ENCODE measurements at regions not wholly inside any gene's neighbourhood (a gene's known extent, or its start where the extent isn't known, plus 50 kb on each side); places are given as distances from the start of the nearest gene placed in this dataset.
"Not testable (repeated sequence)": the region's sequence is repeated elsewhere in the genome, so short reads cannot be mapped to it uniquely, and the experiment has no call there.

GRCh38 chr21:25243808-25244207 lies 363.5 kb downstream of the MRPL39 start:
- no peaks in the 10 kb centered on the region for H3K27me3 Mint-ChIP-seq
- no peak overlapping the region for H3K4me3 Mint-ChIP-seq
- no peaks in the 10 kb centered on the region for H3K4me1 Mint-ChIP-seq (ENCODE audit: low read depth in 2 of 2)
- H3K27ac Mint-ChIP-seq, result no peak overlapping the region
- peaks cover 2% of the 10 kb centered on the region for H3K36me3 Mint-ChIP-seq
- H3K9me3 Mint-ChIP-seq, result peaks cover 20% of the 10 kb centered on the region
- DNase-seq (ENCODE audit: low spot score), result no peak
- no peak for ATAC-seq

- Mint-ChIP-seq H3K36me3 (peaks cover 8% of the 10 kb centered on the region), H3K4me3 (no peak overlapping the region), H3K27me3 (no peaks in the 10 kb centered on the region), H3K27ac (no peak overlapping the region), H3K9me3 (peaks cover 21% of the 10 kb centered on the region), H3K4me1 (ENCODE audit: low read depth in 2 of 2) (no peaks in the 10 kb centered on the region)
- ATAC-seq (no peak), DNase-seq (ENCODE audit: low spot score) (no peak)
Observed at GRCh38 chr21:25240974-25241373, 366.3 kb downstream of the MRPL39 start.

GRCh38 chr21:25234857-25235801 lies 372.2 kb downstream of the MRPL39 start:
- Mint-ChIP-seq H3K4me1 (ENCODE audit: low read depth in 2 of 2) (no peaks in the 10 kb centered on the region), H3K4me3 (no peak overlapping the region), H3K27ac (no peak overlapping the region), H3K36me3 (peaks cover 12% of the 10 kb centered on the region), H3K9me3 (peaks cover 24% of the 10 kb centered on the region), H3K27me3 (no peaks in the 10 kb centered on the region)
- ATAC-seq (no peak), DNase-seq (ENCODE audit: low spot score) (no peak)

GRCh38 chr21:25220954-25221353 lies 386.3 kb downstream of the MRPL39 start:
- Mint-ChIP-seq H3K27ac (no peak overlapping the region), H3K9me3 (peaks cover 20% of the 10 kb centered on the region), H3K4me3 (no peak overlapping the region), H3K27me3 (no peaks in the 10 kb centered on the region), H3K36me3 (peaks cover 11% of the 10 kb centered on the region), H3K4me1 (ENCODE audit: low read depth in 2 of 2) (no peaks in the 10 kb centered on the region)
- ATAC-seq (no peak), DNase-seq (ENCODE audit: low spot score) (no peak)

- Mint-ChIP-seq H3K27ac (no peak overlapping the region), H3K27me3 (no peaks in the 10 kb centered on the region), H3K4me1 (ENCODE audit: low read depth in 2 of 2) (no peaks in the 10 kb centered on the region), H3K9me3 (peaks cover 20% of the 10 kb centered on the region), H3K36me3 (peaks cover 11% of the 10 kb centered on the region), H3K4me3 (no peak overlapping the region)
- ATAC-seq (no peak), DNase-seq (ENCODE audit: low spot score) (no peak)
Observed at GRCh38 chr21:25220169-25220568, 387.1 kb downstream of the MRPL39 start.

GRCh38 chr21:25215698-25216384 lies 391.4 kb downstream of the MRPL39 start:
- H3K9me3 Mint-ChIP-seq, result peaks cover 15% of the 10 kb centered on the region
- ATAC-seq (no peak), DNase-seq (ENCODE audit: low spot score) (no peak)
- H3K27ac Mint-ChIP-seq, result no peak overlapping the region
- H3K36me3 Mint-ChIP-seq, result peaks cover 2% of the 10 kb centered on the region
- no peaks in the 10 kb centered on the region for H3K4me1 Mint-ChIP-seq (ENCODE audit: low read depth in 2 of 2)
- no peaks in the 10 kb centered on the region for H3K27me3 Mint-ChIP-seq
- no peak overlapping the region for H3K4me3 Mint-ChIP-seq

GRCh38 chr21:25214676-25215075 lies 392.6 kb downstream of the MRPL39 start:
- Mint-ChIP-seq H3K27ac (no peak overlapping the region), H3K4me3 (no peak overlapping the region), H3K9me3 (peaks cover 19% of the 10 kb centered on the region), H3K27me3 (no peaks in the 10 kb centered on the region), H3K4me1 (ENCODE audit: low read depth in 2 of 2) (no peaks in the 10 kb centered on the region), H3K36me3 (no peaks in the 10 kb centered on the region)
- DNase-seq (ENCODE audit: low spot score) (no peak), ATAC-seq (no peak)

- ATAC-seq (no peak), DNase-seq (ENCODE audit: low spot score) (no peak)
- Mint-ChIP-seq H3K36me3 (no peaks in the 10 kb centered on the region), H3K27ac (no peak overlapping the region), H3K4me1 (ENCODE audit: low read depth in 2 of 2) (no peaks in the 10 kb centered on the region), H3K27me3 (no peaks in the 10 kb centered on the region), H3K9me3 (peaks cover 22% of the 10 kb centered on the region), H3K4me3 (no peak overlapping the region)
Observed at GRCh38 chr21:25199944-25200343, 407.3 kb downstream of the MRPL39 start.

GRCh38 chr21:25191141-25191540 lies 416.1 kb downstream of the MRPL39 start:
- DNase-seq (ENCODE audit: low spot score) (no peak), ATAC-seq (no peak)
- Mint-ChIP-seq H3K36me3 (no peaks in the 10 kb centered on the region), H3K27me3 (no peaks in the 10 kb centered on the region), H3K4me3 (no peak overlapping the region), H3K9me3 (peaks cover 15% of the 10 kb centered on the region), H3K27ac (no peak overlapping the region), H3K4me1 (ENCODE audit: low read depth in 2 of 2) (no peaks in the 10 kb centered on the region)

GRCh38 chr21:25189497-25189896 lies 417.8 kb downstream of the MRPL39 start:
- Mint-ChIP-seq H3K27ac (no peak overlapping the region), H3K4me1 (ENCODE audit: low read depth in 2 of 2) (no peaks in the 10 kb centered on the region), H3K9me3 (peaks cover 12% of the 10 kb centered on the region), H3K4me3 (no peak overlapping the region), H3K27me3 (no peaks in the 10 kb centered on the region), H3K36me3 (no peaks in the 10 kb centered on the region)
- DNase-seq (ENCODE audit: low spot score) (no peak), ATAC-seq (no peak)

GRCh38 chr21:25188677-25189079 lies 418.6 kb downstream of the MRPL39 start:
- Mint-ChIP-seq H3K36me3 (no peaks in the 10 kb centered on the region), H3K4me1 (ENCODE audit: low read depth in 2 of 2) (no peaks in the 10 kb centered on the region), H3K27me3 (no peaks in the 10 kb centered on the region), H3K4me3 (no peak overlapping the region), H3K27ac (no peak overlapping the region), H3K9me3 (peaks cover 14% of the 10 kb centered on the region)
- ATAC-seq (peak in 1 of 2 donors; percentile 52), DNase-seq (ENCODE audit: low spot score) (no peak)

- Mint-ChIP-seq H3K27me3 (no peaks in the 10 kb centered on the region), H3K36me3 (no peaks in the 10 kb centered on the region), H3K27ac (no peak overlapping the region), H3K4me1 (ENCODE audit: low read depth in 2 of 2) (no peaks in the 10 kb centered on the region), H3K4me3 (no peak overlapping the region), H3K9me3 (peaks cover 12% of the 10 kb centered on the region)
- ATAC-seq (no peak), DNase-seq (ENCODE audit: low spot score) (no peak)
Observed at GRCh38 chr21:25186273-25186672, 421.0 kb downstream of the MRPL39 start.

GRCh38 chr21:25183577-25183976 lies 423.7 kb downstream of the MRPL39 start:
- Mint-ChIP-seq H3K27ac (no peak overlapping the region), H3K27me3 (no peaks in the 10 kb centered on the region), H3K9me3 (peaks cover 12% of the 10 kb centered on the region), H3K36me3 (no peaks in the 10 kb centered on the region), H3K4me3 (no peak overlapping the region), H3K4me1 (ENCODE audit: low read depth in 2 of 2) (no peaks in the 10 kb centered on the region)
- ATAC-seq (no peak), DNase-seq (ENCODE audit: low spot score) (no peak)

GRCh38 chr21:25181690-25182089 lies 425.6 kb downstream of the MRPL39 start:
- DNase-seq (ENCODE audit: low spot score); H3K36me3 Mint-ChIP-seq; H3K4me3 Mint-ChIP-seq; H3K4me1 Mint-ChIP-seq (ENCODE audit: low read depth in 2 of 2); H3K27ac Mint-ChIP-seq; ATAC-seq; H3K27me3 Mint-ChIP-seq; H3K9me3 Mint-ChIP-seq: not testable (repeated sequence)
